ENCODE measurements at regions not wholly inside any gene's neighbourhood (a gene's known extent, or its start where the extent isn't known, plus 50 kb on each side); places are given as distances from the start of the nearest gene placed in this dataset.

- TF ChIP-seq, protein P1, sequence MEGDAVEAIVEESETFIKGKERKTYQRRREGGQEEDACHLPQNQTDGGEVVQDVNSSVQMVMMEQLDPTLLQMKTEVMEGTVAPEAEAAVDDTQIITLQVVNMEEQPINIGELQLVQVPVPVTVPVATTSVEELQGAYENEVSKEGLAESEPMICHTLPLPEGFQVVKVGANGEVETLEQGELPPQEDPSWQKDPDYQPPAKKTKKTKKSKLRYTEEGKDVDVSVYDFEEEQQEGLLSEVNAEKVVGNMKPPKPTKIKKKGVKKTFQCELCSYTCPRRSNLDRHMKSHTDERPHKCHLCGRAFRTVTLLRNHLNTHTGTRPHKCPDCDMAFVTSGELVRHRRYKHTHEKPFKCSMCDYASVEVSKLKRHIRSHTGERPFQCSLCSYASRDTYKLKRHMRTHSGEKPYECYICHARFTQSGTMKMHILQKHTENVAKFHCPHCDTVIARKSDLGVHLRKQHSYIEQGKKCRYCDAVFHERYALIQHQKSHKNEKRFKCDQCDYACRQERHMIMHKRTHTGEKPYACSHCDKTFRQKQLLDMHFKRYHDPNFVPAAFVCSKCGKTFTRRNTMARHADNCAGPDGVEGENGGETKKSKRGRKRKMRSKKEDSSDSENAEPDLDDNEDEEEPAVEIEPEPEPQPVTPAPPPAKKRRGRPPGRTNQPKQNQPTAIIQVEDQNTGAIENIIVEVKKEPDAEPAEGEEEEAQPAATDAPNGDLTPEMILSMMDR (IDR thresholded peaks at IDR 0.05; ENCODE audit: low read depth, low read length) = no peak
- no peak for DNase-seq (ENCODE audit: low read depth in 1 of 2, low spot score in 1 of 2)
- Histone ChIP-seq H3K4me3 (no peak overlapping the region), H3K27me3 (no peaks in the 10 kb centered on the region), H3K27ac (no peak overlapping the region), H3K9me3 (ENCODE audit: low read depth) (no peaks in the 10 kb centered on the region), H3K4me1 (ENCODE audit: low read depth) (no peaks in the 10 kb centered on the region), H3K36me3 (no peaks in the 10 kb centered on the region)
These were observed 1495.5 kb upstream of the DDX18 start for GRCh38 chr2:116319001-116319400.

DNA sequence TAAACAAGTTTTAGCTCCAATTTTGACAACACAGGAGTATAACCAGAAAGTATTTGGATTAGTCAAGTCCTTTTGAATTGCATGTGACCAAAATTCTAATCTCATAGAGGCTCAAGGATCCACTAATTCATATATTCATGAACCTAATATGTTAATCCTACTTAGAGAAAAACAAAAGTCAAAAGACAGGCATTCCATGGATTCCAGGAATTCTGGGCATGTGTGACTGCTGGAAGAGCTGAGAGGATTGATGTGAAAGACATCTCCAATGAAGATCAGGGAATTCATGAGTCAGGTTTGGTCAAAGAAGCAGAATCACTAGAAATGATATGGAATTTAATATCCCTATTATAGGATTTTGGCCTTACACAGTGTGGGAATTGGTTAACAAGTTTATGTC is 1494.6 kb upstream of the DDX18 start:
- TF ChIP-seq, protein P1 (IDR thresholded peaks at IDR 0.05; ENCODE audit: low read depth, low read length) = no peak
- no peaks in the 10 kb centered on the region for H3K4me1 ChIP-seq (ENCODE audit: low read depth)
- H3K27me3 ChIP-seq = no peaks in the 10 kb centered on the region
- no peak overlapping the region for H3K4me3 ChIP-seq
- no peaks in the 10 kb centered on the region for H3K9me3 ChIP-seq (ENCODE audit: low read depth)
- H3K27ac ChIP-seq = no peak overlapping the region
- DNase-seq (ENCODE audit: low read depth in 1 of 2, low spot score in 1 of 2) = no peak
- H3K36me3 ChIP-seq = no peaks in the 10 kb centered on the region

DNA sequence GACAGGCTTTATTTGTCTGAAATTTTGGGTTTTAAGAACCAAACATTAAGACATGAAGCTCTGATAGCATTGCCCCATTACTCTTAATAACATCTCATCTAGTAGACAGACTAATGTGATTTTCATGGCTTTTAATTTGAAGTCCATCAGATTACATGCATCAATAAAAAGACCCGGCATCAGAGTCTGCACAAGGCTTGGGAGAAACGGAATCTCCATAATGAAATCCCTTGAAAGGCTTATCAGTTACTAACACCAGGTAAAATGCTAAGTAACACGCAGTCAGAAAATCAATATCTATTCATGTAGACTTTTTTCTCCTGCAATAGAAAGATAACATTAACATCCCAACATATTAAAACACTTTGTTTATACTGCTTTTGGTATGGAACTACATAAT is 1485.2 kb upstream of the DDX18 start:
- no peak overlapping the region for H3K4me3 ChIP-seq
- no peaks in the 10 kb centered on the region for H3K4me1 ChIP-seq (ENCODE audit: low read depth)
- H3K27ac ChIP-seq = no peak overlapping the region
- H3K27me3 ChIP-seq = no peaks in the 10 kb centered on the region
- H3K9me3 ChIP-seq (ENCODE audit: low read depth) = no peaks in the 10 kb centered on the region
- TF ChIP-seq, protein P1 (IDR thresholded peaks at IDR 0.05; ENCODE audit: low read depth, low read length) = no peak
- no peak for DNase-seq (ENCODE audit: low read depth in 1 of 2, low spot score in 1 of 2)
- H3K36me3 ChIP-seq = no peaks in the 10 kb centered on the region

- H3K27me3 ChIP-seq = no peaks in the 10 kb centered on the region
- no peaks in the 10 kb centered on the region for H3K36me3 ChIP-seq
- H3K4me3 ChIP-seq = no peak overlapping the region
- H3K9me3 ChIP-seq (ENCODE audit: low read depth) = no peaks in the 10 kb centered on the region
- no peaks in the 10 kb centered on the region for H3K4me1 ChIP-seq (ENCODE audit: low read depth)
- no peak for DNase-seq (ENCODE audit: low read depth in 1 of 2, low spot score in 1 of 2)
- TF ChIP-seq, protein P1 (IDR thresholded peaks at IDR 0.05; ENCODE audit: low read depth, low read length) = no peak
- no peak overlapping the region for H3K27ac ChIP-seq
These were observed 1473.8 kb upstream of the DDX18 start for GRCh38 chr2:116340690-116341089.

GRCh38 chr2:116366212-116366611 is 1448.3 kb upstream of the DDX18 start:
- H3K36me3 ChIP-seq = no peaks in the 10 kb centered on the region
- H3K27ac ChIP-seq = no peak overlapping the region
- H3K9me3 ChIP-seq (ENCODE audit: low read depth) = no peaks in the 10 kb centered on the region
- no peaks in the 10 kb centered on the region for H3K4me1 ChIP-seq (ENCODE audit: low read depth)
- H3K27me3 ChIP-seq = no peaks in the 10 kb centered on the region
- no peak overlapping the region for H3K4me3 ChIP-seq
- TF ChIP-seq, protein P1 (IDR thresholded peaks at IDR 0.05; ENCODE audit: low read depth, low read length) = no peak
- DNase-seq (ENCODE audit: low read depth in 1 of 2, low spot score in 1 of 2) = no peak

GRCh38 chr2:116378786-116379185 is 1435.7 kb upstream of the DDX18 start:
- no peak for DNase-seq (ENCODE audit: low read depth in 1 of 2, low spot score in 1 of 2)
- TF ChIP-seq, protein P1 (IDR thresholded peaks at IDR 0.05; ENCODE audit: low read depth, low read length) = no peak
- H3K4me3 ChIP-seq = no peak overlapping the region
- no peak overlapping the region for H3K27ac ChIP-seq
- H3K9me3 ChIP-seq (ENCODE audit: low read depth) = no peaks in the 10 kb centered on the region
- H3K27me3 ChIP-seq = no peaks in the 10 kb centered on the region
- no peaks in the 10 kb centered on the region for H3K36me3 ChIP-seq
- no peaks in the 10 kb centered on the region for H3K4me1 ChIP-seq (ENCODE audit: low read depth)
